LHCN-M2 (cell line): ENCODE measurements at regions not wholly inside any gene's neighbourhood (a gene's known extent, or its start where the extent isn't known, plus 50 kb on each side); places are given as distances from the start of the nearest gene placed in this dataset.

ENCODE experiments used
- DNase-seq: peaks from one replicate; pipeline ENCODE4 v3.0.0-alpha.2; 2012; ENCODE audit warnings: low read depth

DNA sequence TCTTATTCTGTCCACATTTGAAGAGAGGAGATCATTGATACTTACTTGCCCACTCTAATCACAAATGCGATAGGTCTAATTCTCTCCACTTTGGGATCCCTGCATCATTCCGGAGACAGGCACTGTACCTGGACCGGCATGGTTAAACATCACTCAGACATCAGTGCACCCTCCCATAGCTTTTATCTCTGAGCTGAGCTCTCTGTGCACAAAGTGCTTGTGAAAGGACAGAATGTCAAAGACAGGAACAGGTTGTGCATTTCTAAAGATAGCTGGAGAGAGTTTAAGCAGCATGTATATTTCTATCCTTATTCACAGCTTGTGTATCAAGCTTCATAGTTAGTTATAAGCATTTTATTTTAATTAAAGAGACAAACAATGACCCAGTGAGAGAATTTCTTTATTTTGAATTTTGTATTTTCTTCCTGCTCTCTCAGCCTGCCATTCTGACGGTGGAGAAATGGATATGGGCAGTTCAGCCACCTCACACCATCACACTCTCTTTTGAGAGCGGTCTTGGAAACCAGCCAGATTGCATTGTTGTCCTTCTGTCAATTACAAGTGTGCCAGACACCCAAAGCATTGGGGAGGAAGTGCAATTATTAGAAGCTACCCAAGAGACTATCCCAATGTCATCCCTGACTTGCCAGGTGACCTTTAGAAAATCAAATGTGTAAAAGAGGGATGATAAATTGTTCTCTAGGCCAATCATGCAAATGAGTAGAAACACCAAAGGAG lies 65.2 kb upstream of the CHL1 start:
- DNase-seq = no peak

DNA sequence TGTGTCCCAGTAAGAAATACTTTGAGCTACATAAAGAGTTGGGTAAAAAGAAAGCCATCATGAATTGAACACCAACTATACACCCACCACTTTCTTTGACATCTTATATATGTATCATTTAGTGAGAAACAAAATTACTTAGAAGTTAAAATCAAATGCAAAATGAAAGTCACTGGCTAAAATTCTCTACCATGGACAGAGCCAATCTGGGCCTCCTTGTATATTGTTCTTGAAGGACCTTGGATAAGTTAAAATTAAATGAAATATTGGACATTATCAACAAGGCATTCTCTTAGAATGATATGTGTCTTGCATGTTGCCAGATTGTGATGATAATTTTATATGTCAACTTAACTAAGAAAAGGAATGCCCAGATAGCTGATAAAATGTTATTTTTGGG lies 64.2 kb upstream of the CHL1 start:
- DNase-seq = no peak

DNA sequence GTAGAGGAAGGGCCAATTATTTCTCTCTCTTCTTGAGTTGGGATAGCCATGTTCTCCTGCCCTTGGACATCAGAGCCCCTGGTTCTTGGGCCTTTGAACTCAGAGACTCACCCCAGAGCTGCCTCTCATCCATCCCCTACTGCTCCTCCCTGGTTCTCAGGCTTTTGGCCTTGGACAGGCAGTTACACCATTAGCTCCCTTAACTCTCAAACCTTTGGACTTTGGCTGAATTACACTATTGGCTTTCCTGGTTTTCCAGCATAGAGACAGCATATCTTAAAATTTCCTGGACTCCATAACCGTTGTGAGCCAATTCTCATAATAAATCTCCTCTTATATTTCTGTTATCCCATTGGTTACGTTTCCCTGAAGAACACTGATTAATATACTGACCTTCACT lies 63.7 kb upstream of the CHL1 start:
- no peak for DNase-seq

DNA sequence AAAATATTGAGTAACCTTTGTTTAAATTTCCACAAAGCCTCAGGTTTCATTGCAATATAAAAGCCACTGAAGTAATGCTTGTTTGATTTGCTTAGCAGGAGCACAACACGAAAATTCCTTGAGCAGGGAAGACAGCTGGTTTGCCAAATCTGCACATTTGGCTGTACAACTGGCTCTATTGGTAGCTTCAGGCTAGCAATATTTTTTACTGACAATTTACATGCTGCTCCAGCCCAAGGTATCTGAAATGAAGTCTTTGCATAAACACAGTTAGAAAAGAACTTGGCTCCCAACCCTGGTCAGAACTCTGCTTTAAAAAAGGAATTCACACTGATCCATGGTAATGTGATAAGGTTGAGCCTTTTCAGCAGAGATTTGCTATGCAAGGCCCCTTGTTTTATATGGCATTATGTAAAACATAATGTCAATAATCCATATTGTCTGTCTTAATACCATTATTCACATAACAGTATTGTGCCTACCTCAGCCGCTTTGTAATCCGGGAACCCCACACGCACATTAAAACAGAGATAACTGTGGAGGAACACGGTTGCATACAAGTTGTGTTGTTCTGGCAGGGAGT lies 55.7 kb upstream of the CHL1 start:
- no peak for DNase-seq
